Activated T-cell treated with anti-CD3 and anti-CD28 coated beads, Interleukin-2, amount 50 U/mL, for 4 hours (primary cell): ENCODE measurements at regions not wholly inside any gene's neighbourhood (a gene's known extent, or its start where the extent isn't known, plus 50 kb on each side); places are given as distances from the start of the nearest gene placed in this dataset.

Experiments used
- ATAC-seq, 2 donors: fragments of 200-7000 bp; cut with Tn5 transposase; one replicate each; pipeline ENCODE4 v1.10.0; 2021
- DNase-seq: peaks from one replicate; pipeline ENCODE4 v3.0.0-alpha.2; 2020
- H3K27me3 Mint-ChIP-seq: one replicate; pipeline ENCODE4 v1.8.0; 2021; ENCODE audit warnings: low read depth, mixed read lengths
- H3K36me3 Mint-ChIP-seq: one replicate; pipeline ENCODE4 v1.8.0; 2022; ENCODE audit warnings: mixed read lengths; ENCODE audit not compliant: insufficient read depth
- H3K4me1 Mint-ChIP-seq: one replicate; pipeline ENCODE4 v1.8.0; 2021; ENCODE audit warnings: low read depth, mixed read lengths
- H3K4me3 Mint-ChIP-seq: one replicate; pipeline ENCODE4 v1.8.0; 2021; ENCODE audit warnings: mild to moderate bottlenecking, moderate library complexity, mixed read lengths
- H3K9me3 Mint-ChIP-seq: one replicate; pipeline ENCODE4 v1.8.0; 2021; ENCODE audit warnings: mixed read lengths

GRCh38 chr20:11155156-11155756 is 481.5 kb upstream of the JAG1 start:
- Mint-ChIP-seq H3K9me3 (no peaks in the 10 kb centered on the region), H3K36me3 (no peaks in the 10 kb centered on the region), H3K27me3 (no peaks in the 10 kb centered on the region), H3K4me1 (no peaks in the 10 kb centered on the region), H3K4me3 (no peak overlapping the region)
- ATAC-seq (no peak), DNase-seq (no peak)

GRCh38 chr20:11156922-11157321 is 483.1 kb upstream of the JAG1 start:
- ATAC-seq (no peak), DNase-seq (no peak)
- Mint-ChIP-seq H3K27me3 (no peaks in the 10 kb centered on the region), H3K36me3 (no peaks in the 10 kb centered on the region), H3K9me3 (no peaks in the 10 kb centered on the region), H3K4me1 (no peaks in the 10 kb centered on the region), H3K4me3 (no peak overlapping the region)

- no peaks in the 10 kb centered on the region for H3K27me3 Mint-ChIP-seq
- H3K4me3 Mint-ChIP-seq, result no peak overlapping the region
- no peaks in the 10 kb centered on the region for H3K36me3 Mint-ChIP-seq
- DNase-seq (no peak), ATAC-seq (no peak)
- no peaks in the 10 kb centered on the region for H3K9me3 Mint-ChIP-seq
- H3K4me1 Mint-ChIP-seq, result no peaks in the 10 kb centered on the region
These were observed 484.3 kb upstream of the JAG1 start for GRCh38 chr20:11158146-11158545.

GRCh38 chr20:11158589-11158988 is 484.8 kb upstream of the JAG1 start:
- H3K4me3 Mint-ChIP-seq, result no peak overlapping the region
- H3K27me3 Mint-ChIP-seq, result no peaks in the 10 kb centered on the region
- no peaks in the 10 kb centered on the region for H3K9me3 Mint-ChIP-seq
- no peaks in the 10 kb centered on the region for H3K36me3 Mint-ChIP-seq
- DNase-seq (no peak), ATAC-seq (no peak)
- no peaks in the 10 kb centered on the region for H3K4me1 Mint-ChIP-seq

- H3K9me3 Mint-ChIP-seq, result no peaks in the 10 kb centered on the region
- H3K4me3 Mint-ChIP-seq, result no peak overlapping the region
- H3K36me3 Mint-ChIP-seq, result no peaks in the 10 kb centered on the region
- H3K27me3 Mint-ChIP-seq, result no peaks in the 10 kb centered on the region
- DNase-seq, result no peak
- no peak for ATAC-seq
- H3K4me1 Mint-ChIP-seq, result no peaks in the 10 kb centered on the region
These were observed 485.9 kb upstream of the JAG1 start for GRCh38 chr20:11159728-11160127.

- Mint-ChIP-seq H3K27me3 (no peaks in the 10 kb centered on the region), H3K4me1 (no peaks in the 10 kb centered on the region), H3K36me3 (no peaks in the 10 kb centered on the region), H3K9me3 (no peaks in the 10 kb centered on the region), H3K4me3 (no peak overlapping the region)
- ATAC-seq, result no peak
- DNase-seq, result no peak
These were observed 488.4 kb upstream of the JAG1 start for GRCh38 chr20:11162026-11162775.

GRCh38 chr20:11165789-11166188 is 492.0 kb upstream of the JAG1 start:
- Mint-ChIP-seq H3K9me3 (no peaks in the 10 kb centered on the region), H3K4me1 (no peaks in the 10 kb centered on the region), H3K4me3 (no peak overlapping the region), H3K36me3 (no peaks in the 10 kb centered on the region), H3K27me3 (peaks cover 2% of the 10 kb centered on the region)
- ATAC-seq (no peak), DNase-seq (no peak)

- no peak for ATAC-seq
- Mint-ChIP-seq H3K4me1 (no peaks in the 10 kb centered on the region), H3K36me3 (no peaks in the 10 kb centered on the region)
These were observed 492.9 kb upstream of the JAG1 start for GRCh38 chr20:11166712-11167111.

GRCh38 chr20:11168026-11168425 is 494.2 kb upstream of the JAG1 start:
- H3K27me3 Mint-ChIP-seq, result peaks cover 2% of the 10 kb centered on the region
- no peak for DNase-seq
- no peaks in the 10 kb centered on the region for H3K36me3 Mint-ChIP-seq

More at GRCh38 chr20:11166712-11167111, 492.9 kb upstream of the JAG1 start:
- DNase-seq, result no peak
- Mint-ChIP-seq H3K9me3 (no peaks in the 10 kb centered on the region), H3K4me3 (no peak overlapping the region), H3K27me3 (peaks cover 2% of the 10 kb centered on the region)

GRCh38 chr20:11170025-11170424 is 496.2 kb upstream of the JAG1 start:
- no peaks in the 10 kb centered on the region for H3K36me3 Mint-ChIP-seq
- no peak for ATAC-seq
- peaks cover 2% of the 10 kb centered on the region for H3K27me3 Mint-ChIP-seq
- H3K9me3 Mint-ChIP-seq, result no peaks in the 10 kb centered on the region
- no peak for DNase-seq
- H3K4me3 Mint-ChIP-seq, result no peak overlapping the region
- H3K4me1 Mint-ChIP-seq, result no peaks in the 10 kb centered on the region

More at GRCh38 chr20:11168026-11168425, 494.2 kb upstream of the JAG1 start:
- no peak for ATAC-seq
- Mint-ChIP-seq H3K4me3 (no peak overlapping the region), H3K4me1 (no peaks in the 10 kb centered on the region), H3K9me3 (no peaks in the 10 kb centered on the region)

- Mint-ChIP-seq H3K4me3 (no peak overlapping the region), H3K36me3 (no peaks in the 10 kb centered on the region), H3K27me3 (peaks cover 2% of the 10 kb centered on the region), H3K9me3 (no peaks in the 10 kb centered on the region), H3K4me1 (no peaks in the 10 kb centered on the region)
- no peak for ATAC-seq
- DNase-seq, result no peak
These were observed 496.8 kb upstream of the JAG1 start for GRCh38 chr20:11170565-11170964.

GRCh38 chr20:11172881-11173280 is 499.1 kb upstream of the JAG1 start:
- ATAC-seq, result no peak
- peaks cover 2% of the 10 kb centered on the region for H3K27me3 Mint-ChIP-seq
- DNase-seq, result no peak
- no peaks in the 10 kb centered on the region for H3K36me3 Mint-ChIP-seq
- no peaks in the 10 kb centered on the region for H3K4me1 Mint-ChIP-seq
- H3K9me3 Mint-ChIP-seq, result no peaks in the 10 kb centered on the region
- H3K4me3 Mint-ChIP-seq, result no peak overlapping the region

GRCh38 chr20:11173916-11174315 is 500.1 kb upstream of the JAG1 start:
- ATAC-seq (no peak), DNase-seq (no peak)
- Mint-ChIP-seq H3K4me3 (no peak overlapping the region), H3K4me1 (no peaks in the 10 kb centered on the region), H3K36me3 (no peaks in the 10 kb centered on the region), H3K9me3 (no peaks in the 10 kb centered on the region), H3K27me3 (peaks cover 2% of the 10 kb centered on the region)

GRCh38 chr20:11174861-11175260 is 501.1 kb upstream of the JAG1 start:
- Mint-ChIP-seq H3K4me1 (no peaks in the 10 kb centered on the region), H3K27me3 (peaks cover 2% of the 10 kb centered on the region), H3K36me3 (no peaks in the 10 kb centered on the region), H3K4me3 (no peak overlapping the region), H3K9me3 (no peaks in the 10 kb centered on the region)
- DNase-seq (no peak), ATAC-seq (no peak)

GRCh38 chr20:11176431-11176830 is 502.6 kb upstream of the JAG1 start:
- no peaks in the 10 kb centered on the region for H3K9me3 Mint-ChIP-seq
- no peak overlapping the region for H3K4me3 Mint-ChIP-seq
- no peaks in the 10 kb centered on the region for H3K4me1 Mint-ChIP-seq
- DNase-seq (no peak), ATAC-seq (no peak)
- H3K27me3 Mint-ChIP-seq, result no peaks in the 10 kb centered on the region
- no peaks in the 10 kb centered on the region for H3K36me3 Mint-ChIP-seq
